ENCODE measurements at regions not wholly inside any gene's neighbourhood (a gene's known extent, or its start where the extent isn't known, plus 50 kb on each side); places are given as distances from the start of the nearest gene placed in this dataset.

DNA sequence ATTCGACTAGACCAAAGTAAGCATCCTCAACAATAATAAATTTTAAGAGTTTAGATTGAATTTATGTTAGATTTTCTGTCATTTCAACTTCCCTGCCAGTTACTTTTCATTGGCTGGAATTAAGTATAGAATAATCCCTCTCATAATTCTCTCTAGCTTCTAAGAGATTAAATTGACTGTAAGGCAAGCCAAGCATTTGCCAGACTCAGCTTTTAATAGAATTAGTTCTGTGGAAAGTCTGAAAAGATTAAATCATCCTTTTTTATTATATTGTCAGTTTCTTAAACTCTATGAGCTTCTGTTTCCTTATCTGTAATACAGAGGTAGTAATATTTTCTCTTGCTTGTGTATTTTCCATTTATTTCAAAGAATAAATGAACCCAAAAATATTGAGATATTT, 77.9 kb upstream of the ZNF804A start:
- TF ChIP-seq CTCF (IDR thresholded peaks at IDR 0.05; ENCODE audit: extremely low read depth in 1 of 2, insufficient read depth in 1 of 2, low read depth in 1 of 2, low read length in 2 of 2) (no peak), MYC (IDR thresholded peaks at IDR 0.05; ENCODE audit: low read depth, low read length) (no peak), POLR2A (IDR thresholded peaks at IDR 0.05; ENCODE audit: low read depth, low read length) (no peak)

Measured in endothelial cell of umbilical vein (primary cell).